SJSA1 (cell line): ENCODE measurements at regions not wholly inside any gene's neighbourhood (a gene's known extent, or its start where the extent isn't known, plus 50 kb on each side); places are given as distances from the start of the nearest gene placed in this dataset.
"Not testable (repeated sequence)": the region's sequence is repeated elsewhere in the genome, so short reads cannot be mapped to it uniquely, and the experiment has no call there.

ENCODE experiments used
- DNase-seq, 2 experiments: peaks; one replicate each; pipeline ENCODE4 v3.0.0-alpha.2; 2015 to 2020; ENCODE audit warnings: low spot score in 2 of 2, low read depth in 1 of 2
- H3K27ac ChIP-seq: fragments of 250-450 bp; sonication (Bioruptor Pico); 2 replicates; pipeline ENCODE4 v1.5.1; 2020; ENCODE audit warnings: mild to moderate bottlenecking, moderate library complexity
- H3K27me3 ChIP-seq: fragments of 250-450 bp; sonication (Bioruptor Pico); replicated peaks from 2 replicates; pipeline ENCODE4 v1.5.1; 2020; ENCODE audit warnings: mild to moderate bottlenecking, moderate library complexity
- H3K36me3 ChIP-seq: fragments of 250-450 bp; sonication (Bioruptor Pico); 2 replicates; pipeline ENCODE4 v1.5.1; 2020; ENCODE audit warnings: mild to moderate bottlenecking
- H3K4me1 ChIP-seq: fragments of 250-450 bp; sonication (Bioruptor Pico); replicated peaks from 2 replicates; pipeline ENCODE4 v1.6.1; 2021; ENCODE audit warnings: mild to moderate bottlenecking
- H3K4me3 ChIP-seq: fragments of 250-450 bp; sonication (Bioruptor Pico); 2 replicates; pipeline ENCODE4 v1.5.1; 2020; ENCODE audit warnings: mild to moderate bottlenecking
- H3K9me3 ChIP-seq: fragments of 250-450 bp; sonication (Bioruptor Pico); replicated peaks from 2 replicates; pipeline ENCODE4 v1.5.1; 2020; ENCODE audit warnings: mild to moderate bottlenecking

DNA sequence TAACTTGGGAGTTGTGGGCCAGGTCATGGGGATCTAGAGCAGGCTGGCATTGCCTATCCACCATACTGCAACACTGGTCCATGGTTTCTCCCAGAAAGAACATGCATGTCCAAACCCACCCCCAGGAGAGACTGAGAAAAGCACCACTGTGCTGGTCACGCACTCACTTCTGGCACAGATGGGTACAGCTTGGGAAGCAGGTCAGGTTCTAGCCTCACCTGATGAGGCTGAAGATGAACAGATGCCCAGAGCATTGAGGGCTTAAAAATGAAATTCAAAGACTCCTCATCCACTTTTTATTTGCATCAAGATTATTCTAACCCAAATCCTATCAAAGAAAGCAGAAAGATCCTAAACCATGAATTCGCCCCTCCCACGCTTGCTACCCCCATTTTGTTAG, 125.9 kb upstream of the RAI2 start:
- no peaks in the 10 kb centered on the region for H3K4me1 ChIP-seq
- no peak overlapping the region for H3K27ac ChIP-seq
- no peak overlapping the region for H3K4me3 ChIP-seq
- H3K9me3 ChIP-seq, result no peaks in the 10 kb centered on the region
- no peak for DNase-seq
- H3K27me3 ChIP-seq, result no peaks in the 10 kb centered on the region
- H3K36me3 ChIP-seq, result no peaks in the 10 kb centered on the region

DNA sequence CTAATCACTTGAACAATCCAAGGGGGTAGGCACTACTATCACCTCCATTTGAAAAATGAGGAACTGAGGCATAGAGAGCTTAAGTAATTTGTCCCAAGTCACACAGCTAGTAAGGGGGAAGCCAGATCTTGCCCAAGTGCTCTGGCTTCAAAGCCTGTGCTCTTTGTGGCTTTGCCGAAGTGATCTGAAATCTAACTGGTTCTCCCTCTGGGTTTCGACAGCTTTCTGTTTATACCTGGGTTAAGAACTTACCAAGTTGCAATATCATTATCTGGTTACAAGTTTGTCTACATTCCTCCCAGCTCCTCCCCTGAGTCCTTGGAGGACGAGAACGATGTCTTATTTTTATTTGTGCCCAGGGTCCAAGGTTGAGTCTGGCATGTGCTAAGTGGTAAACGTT, 125.3 kb upstream of the RAI2 start:
- no peak overlapping the region for H3K4me3 ChIP-seq
- H3K27me3 ChIP-seq, result no peaks in the 10 kb centered on the region
- DNase-seq, result no peak
- H3K36me3 ChIP-seq, result no peaks in the 10 kb centered on the region
- H3K9me3 ChIP-seq, result no peaks in the 10 kb centered on the region
- H3K27ac ChIP-seq, result no peak overlapping the region
- no peaks in the 10 kb centered on the region for H3K4me1 ChIP-seq

DNA sequence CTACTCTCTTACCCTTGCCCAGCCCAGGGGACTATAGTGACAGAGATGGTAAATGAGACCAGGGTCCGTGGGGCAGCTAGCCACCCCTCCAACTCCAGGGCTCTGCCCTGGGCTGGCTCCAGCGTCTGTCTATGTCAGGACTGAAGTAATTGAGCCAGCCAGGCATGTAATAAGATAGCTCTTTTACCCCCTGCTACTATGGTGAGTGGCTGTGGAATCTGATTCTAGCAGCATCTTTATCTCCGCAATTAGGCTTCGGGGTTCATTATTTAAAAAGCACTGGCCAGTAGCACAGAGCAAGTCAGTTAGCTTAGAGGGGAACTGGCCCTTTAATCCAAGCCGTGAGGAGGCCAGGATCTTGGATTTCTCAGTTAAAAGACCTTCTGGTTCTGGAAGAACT, 123.3 kb upstream of the RAI2 start:
- no peaks in the 10 kb centered on the region for H3K36me3 ChIP-seq
- no peak overlapping the region for H3K27ac ChIP-seq
- H3K27me3 ChIP-seq, result no peaks in the 10 kb centered on the region
- H3K4me3 ChIP-seq, result no peak overlapping the region
- no peaks in the 10 kb centered on the region for H3K9me3 ChIP-seq
- H3K4me1 ChIP-seq, result no peaks in the 10 kb centered on the region
- no peak for DNase-seq

DNA sequence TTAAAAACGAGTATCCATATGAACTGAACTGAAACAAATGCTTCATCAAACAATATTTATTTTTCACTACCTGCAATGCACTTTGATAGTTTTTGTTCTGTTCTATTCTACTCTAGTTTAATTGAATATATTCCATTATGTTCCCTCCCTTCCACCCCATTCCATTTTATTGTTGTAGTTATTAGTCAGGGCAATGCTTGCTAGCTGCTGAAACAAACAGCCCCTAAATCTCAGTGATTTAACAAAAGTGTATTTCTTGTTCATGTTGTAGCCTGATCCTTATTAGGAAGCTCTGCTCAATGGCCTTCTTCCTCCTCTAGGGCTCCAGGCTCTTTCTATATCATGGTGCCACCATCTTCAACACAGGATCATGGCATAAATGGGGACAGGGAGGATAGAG, 122.3 kb upstream of the RAI2 start:
- no peaks in the 10 kb centered on the region for H3K27me3 ChIP-seq
- H3K9me3 ChIP-seq, result no peaks in the 10 kb centered on the region
- H3K4me1 ChIP-seq, result no peaks in the 10 kb centered on the region
- no peak overlapping the region for H3K27ac ChIP-seq
- no peak for DNase-seq
- H3K36me3 ChIP-seq, result no peaks in the 10 kb centered on the region
- H3K4me3 ChIP-seq, result no peak overlapping the region

- no peak overlapping the region for H3K4me3 ChIP-seq
- no peaks in the 10 kb centered on the region for H3K4me1 ChIP-seq
- no peak overlapping the region for H3K27ac ChIP-seq
- H3K9me3 ChIP-seq, result no peaks in the 10 kb centered on the region
- no peak for DNase-seq
- H3K36me3 ChIP-seq, result no peaks in the 10 kb centered on the region
- no peaks in the 10 kb centered on the region for H3K27me3 ChIP-seq
Observed at GRCh38 chrX:17977696-17978095, 116.6 kb upstream of the RAI2 start.

- DNase-seq, result no peak
- H3K27me3 ChIP-seq, result no peaks in the 10 kb centered on the region
- H3K4me3 ChIP-seq, result no peak overlapping the region
- no peaks in the 10 kb centered on the region for H3K4me1 ChIP-seq
- H3K9me3 ChIP-seq, result no peaks in the 10 kb centered on the region
- H3K36me3 ChIP-seq, result no peaks in the 10 kb centered on the region
- H3K27ac ChIP-seq, result no peak overlapping the region
Observed at GRCh38 chrX:17976955-17977354, 115.9 kb upstream of the RAI2 start.

DNA sequence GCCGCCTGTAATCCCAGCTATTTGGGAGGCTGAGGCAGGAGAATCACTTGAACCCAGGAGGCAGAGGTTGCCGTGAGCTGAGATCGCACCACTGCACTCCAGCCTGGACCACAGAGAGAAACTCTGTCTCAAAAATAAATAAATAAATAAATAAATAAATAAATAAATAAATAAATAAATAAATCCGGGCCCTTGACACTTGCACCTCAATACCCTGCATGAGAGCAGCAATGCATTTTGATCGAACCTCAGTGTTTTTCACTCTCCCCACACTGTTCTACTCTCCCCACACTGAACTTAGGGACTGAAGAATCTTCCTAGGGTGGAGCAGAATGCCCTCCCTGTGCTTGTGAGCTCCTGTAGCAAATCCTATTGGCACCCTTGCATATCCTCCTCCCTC, 114.3 kb upstream of the RAI2 start:
- DNase-seq, H3K27me3 ChIP-seq, H3K36me3 ChIP-seq, H3K27ac ChIP-seq, H3K4me3 ChIP-seq, H3K4me1 ChIP-seq, H3K9me3 ChIP-seq: not testable (repeated sequence)

GRCh38 chrX:17968367-17968766, 107.3 kb upstream of the RAI2 start:
- no peak for DNase-seq
- Histone ChIP-seq H3K36me3 (no peaks in the 10 kb centered on the region), H3K4me1 (no peaks in the 10 kb centered on the region), H3K4me3 (no peak overlapping the region), H3K9me3 (no peaks in the 10 kb centered on the region), H3K27ac (no peak overlapping the region), H3K27me3 (no peaks in the 10 kb centered on the region)

- Histone ChIP-seq H3K4me1 (no peaks in the 10 kb centered on the region), H3K27me3 (no peaks in the 10 kb centered on the region), H3K36me3 (no peaks in the 10 kb centered on the region), H3K4me3 (no peak overlapping the region), H3K9me3 (no peaks in the 10 kb centered on the region), H3K27ac (no peak overlapping the region)
- no peak for DNase-seq
Observed at GRCh38 chrX:17967888-17968287, 106.8 kb upstream of the RAI2 start.

DNA sequence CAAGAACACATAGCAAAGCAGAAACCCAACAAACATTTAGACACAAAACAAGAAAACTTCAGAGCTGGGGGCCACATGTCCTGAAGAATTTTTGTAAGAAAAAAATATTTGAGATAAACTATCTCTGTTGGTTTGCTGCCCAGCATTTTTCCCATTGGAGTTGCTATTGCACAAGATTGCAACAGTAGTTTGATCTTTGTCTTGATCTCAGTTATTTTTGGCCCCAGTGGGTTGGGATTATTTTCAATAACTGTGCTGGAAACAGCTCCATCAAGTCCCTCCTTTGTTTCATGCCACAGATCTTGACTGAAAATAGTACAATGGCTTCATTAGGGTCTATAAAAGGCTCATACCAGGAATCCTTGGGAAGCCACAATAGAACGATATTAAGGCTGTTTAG, 103.8 kb upstream of the RAI2 start:
- H3K4me3 ChIP-seq, result no peak overlapping the region
- no peak for DNase-seq
- H3K9me3 ChIP-seq, result no peaks in the 10 kb centered on the region
- H3K27ac ChIP-seq, result no peak overlapping the region
- no peaks in the 10 kb centered on the region for H3K27me3 ChIP-seq
- H3K36me3 ChIP-seq, result no peaks in the 10 kb centered on the region
- no peaks in the 10 kb centered on the region for H3K4me1 ChIP-seq

DNA sequence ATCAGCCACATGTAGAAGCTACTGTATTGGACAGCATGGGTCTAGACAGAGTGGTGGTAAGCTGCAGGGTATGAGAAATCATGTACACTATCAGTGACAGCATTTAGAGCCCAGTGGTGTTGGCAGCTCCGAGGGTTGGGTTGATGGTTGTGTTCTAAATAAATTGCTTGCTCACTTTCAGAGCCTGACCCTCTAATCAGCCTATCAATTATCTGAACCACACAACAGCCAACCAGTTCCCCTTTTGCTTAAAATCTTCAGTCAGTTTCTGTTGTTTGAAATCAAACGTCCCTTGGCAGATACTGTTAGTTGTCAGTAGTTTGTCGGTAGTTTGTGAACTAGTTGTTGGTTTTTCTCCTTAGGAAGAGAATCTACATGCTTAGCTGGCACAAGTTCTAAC, 99.8 kb upstream of the RAI2 start:
- H3K36me3 ChIP-seq, result no peaks in the 10 kb centered on the region
- H3K27me3 ChIP-seq, result no peaks in the 10 kb centered on the region
- no peak for DNase-seq
- no peaks in the 10 kb centered on the region for H3K9me3 ChIP-seq
- no peak overlapping the region for H3K27ac ChIP-seq
- H3K4me3 ChIP-seq, result no peak overlapping the region
- no peaks in the 10 kb centered on the region for H3K4me1 ChIP-seq

GRCh38 chrX:17944833-17945497, 83.9 kb upstream of the RAI2 start:
- H3K9me3 ChIP-seq, result no peaks in the 10 kb centered on the region
- no peaks in the 10 kb centered on the region for H3K36me3 ChIP-seq
- no peaks in the 10 kb centered on the region for H3K4me1 ChIP-seq
- no peaks in the 10 kb centered on the region for H3K27me3 ChIP-seq
- no peak overlapping the region for H3K4me3 ChIP-seq
- H3K27ac ChIP-seq, result no peak overlapping the region
- no peak for DNase-seq

- DNase-seq, H3K9me3 ChIP-seq, H3K36me3 ChIP-seq, H3K4me1 ChIP-seq, H3K27me3 ChIP-seq, H3K4me3 ChIP-seq, H3K27ac ChIP-seq: not testable (repeated sequence)
Observed at GRCh38 chrX:17941171-17941570, 80.1 kb upstream of the RAI2 start.

DNA sequence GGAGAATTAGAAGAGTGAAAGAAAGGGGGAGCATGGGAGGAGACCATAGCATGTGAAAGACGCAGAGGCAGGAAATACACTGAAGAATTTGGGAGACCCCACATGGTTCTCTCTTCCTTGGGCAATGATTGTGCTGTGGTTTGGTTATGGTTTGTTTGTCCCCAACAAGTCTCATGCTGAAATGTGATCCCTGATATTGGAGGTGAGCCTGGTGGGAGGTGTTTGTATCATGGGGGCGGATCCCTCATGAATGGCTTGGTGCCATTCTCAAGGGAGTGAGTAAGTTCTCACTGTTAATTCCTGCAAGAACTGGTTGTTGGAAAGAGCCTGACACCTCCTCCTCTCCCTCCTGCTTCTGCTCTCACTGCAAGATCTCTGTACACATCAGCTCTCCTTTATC, 78.6 kb upstream of the RAI2 start:
- no peaks in the 10 kb centered on the region for H3K36me3 ChIP-seq
- H3K4me3 ChIP-seq, result no peak overlapping the region
- H3K9me3 ChIP-seq, result no peaks in the 10 kb centered on the region
- H3K4me1 ChIP-seq, result no peaks in the 10 kb centered on the region
- DNase-seq, result no peak
- H3K27me3 ChIP-seq, result no peaks in the 10 kb centered on the region
- H3K27ac ChIP-seq, result no peak overlapping the region

DNA sequence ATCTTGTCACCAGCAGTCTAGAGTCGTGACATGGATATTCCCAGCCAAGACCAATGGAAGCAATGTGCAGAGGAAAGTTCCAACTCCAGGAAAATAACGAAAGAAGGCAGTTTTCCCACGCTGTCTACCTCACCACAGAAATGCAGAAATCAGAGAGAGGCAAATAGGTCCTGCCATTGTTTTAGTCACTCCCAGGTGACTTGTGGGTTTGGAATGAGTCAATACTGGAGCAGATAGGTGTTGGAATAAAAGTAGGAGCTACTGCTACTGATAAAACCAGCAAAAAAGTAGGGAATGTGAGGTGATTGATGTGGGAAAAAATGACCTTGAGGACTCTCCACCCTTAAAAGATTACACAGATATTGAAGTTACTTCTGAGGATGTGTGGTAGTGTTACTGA, 72.8 kb upstream of the RAI2 start:
- no peaks in the 10 kb centered on the region for H3K27me3 ChIP-seq
- no peak overlapping the region for H3K4me3 ChIP-seq
- H3K9me3 ChIP-seq, result no peaks in the 10 kb centered on the region
- no peak for DNase-seq
- H3K4me1 ChIP-seq, result no peaks in the 10 kb centered on the region
- no peak overlapping the region for H3K27ac ChIP-seq
- H3K36me3 ChIP-seq, result no peaks in the 10 kb centered on the region
